Anterior cingulate cortex (tissue), 58 donors: ENCODE measurements at regions not wholly inside any gene's neighbourhood (a gene's known extent, or its start where the extent isn't known, plus 50 kb on each side); places are given as distances from the start of the nearest gene placed in this dataset.
"Not testable (repeated sequence)": the region's sequence is repeated elsewhere in the genome, so short reads cannot be mapped to it uniquely, and the experiment has no call there.

Experiments
- DNase-seq, 58 donors: peaks; one replicate each; lab custom pipeline; 2025; lab: John Stamatoyannopoulos, UW

DNA sequence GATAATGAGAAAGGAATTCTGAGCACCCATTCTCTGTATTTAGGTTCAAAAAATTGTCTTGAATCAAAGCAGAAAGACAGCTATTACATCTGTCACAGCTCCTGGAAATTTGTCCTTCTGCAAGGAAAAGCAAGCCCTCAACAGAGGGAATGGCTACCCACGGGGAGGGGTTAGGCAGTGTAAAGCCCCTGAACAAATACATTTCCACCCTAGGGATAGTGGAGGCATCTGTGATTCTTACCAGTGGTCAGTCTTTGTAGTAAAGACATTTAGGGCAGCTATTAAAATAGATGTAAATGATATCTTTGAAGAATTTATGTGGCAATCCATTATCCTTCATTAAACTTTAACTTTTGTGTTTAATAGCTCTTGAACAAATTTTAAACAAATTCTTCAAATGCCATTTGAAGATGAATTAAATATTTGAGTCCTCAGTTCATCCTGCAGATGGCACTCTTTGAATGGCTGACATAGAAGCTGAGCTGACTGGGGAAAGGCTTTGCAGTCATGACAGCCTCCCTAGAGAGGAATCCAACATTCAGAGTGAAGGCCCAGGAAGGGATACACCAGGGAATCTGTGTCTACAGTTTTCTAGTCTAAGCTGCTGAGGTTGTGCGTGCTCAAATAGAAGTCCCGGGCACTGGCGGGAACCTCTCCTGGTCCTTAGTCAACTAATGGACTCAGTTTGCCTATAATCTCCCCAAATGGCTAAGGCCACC lies 359.7 kb upstream of the ROPN1 start:
- DNase-seq = peak in 24 of 58 donors; percentile 4 to 78 (median 22)

DNA sequence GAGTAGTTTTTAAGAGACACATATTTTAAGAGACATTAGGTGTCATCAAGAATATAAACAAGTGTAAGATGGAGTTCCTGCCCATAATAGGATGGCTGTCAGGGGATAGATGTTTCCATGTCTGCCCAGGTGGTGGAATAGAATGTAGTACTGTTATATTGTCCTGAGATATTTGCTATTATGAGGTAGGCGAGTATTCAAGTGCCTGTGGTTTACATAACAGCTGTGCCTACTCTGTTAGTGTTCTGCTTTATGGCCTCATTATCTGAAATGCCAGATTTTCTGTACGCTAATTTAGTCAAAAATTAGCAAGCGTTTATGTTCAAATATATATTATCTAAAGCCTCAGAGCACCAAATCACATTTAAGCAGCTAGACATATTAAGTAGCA lies 360.2 kb upstream of the ROPN1 start:
- DNase-seq = no peak

DNA sequence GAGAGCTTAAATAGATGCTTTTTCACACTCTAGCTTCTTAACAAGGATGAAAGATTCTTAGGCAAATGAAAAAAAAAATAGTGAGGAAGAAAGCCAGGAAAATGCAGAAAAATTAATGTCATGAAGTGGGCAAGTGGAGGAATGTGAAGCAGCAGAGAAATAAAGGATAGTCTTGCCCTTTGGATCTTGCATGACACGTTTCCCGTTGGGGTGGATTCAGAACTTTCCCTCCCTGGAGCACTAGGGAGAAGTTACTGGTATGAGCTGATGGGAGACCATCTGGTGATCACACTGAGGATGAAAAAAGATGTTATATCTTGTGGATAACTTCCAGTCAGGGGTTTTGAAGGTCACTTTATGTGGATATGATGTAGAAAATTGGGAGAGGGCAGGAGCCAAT lies 361.8 kb upstream of the ROPN1 start:
- peak in 2 of 58 donors; percentile 13 to 14 for DNase-seq

DNA sequence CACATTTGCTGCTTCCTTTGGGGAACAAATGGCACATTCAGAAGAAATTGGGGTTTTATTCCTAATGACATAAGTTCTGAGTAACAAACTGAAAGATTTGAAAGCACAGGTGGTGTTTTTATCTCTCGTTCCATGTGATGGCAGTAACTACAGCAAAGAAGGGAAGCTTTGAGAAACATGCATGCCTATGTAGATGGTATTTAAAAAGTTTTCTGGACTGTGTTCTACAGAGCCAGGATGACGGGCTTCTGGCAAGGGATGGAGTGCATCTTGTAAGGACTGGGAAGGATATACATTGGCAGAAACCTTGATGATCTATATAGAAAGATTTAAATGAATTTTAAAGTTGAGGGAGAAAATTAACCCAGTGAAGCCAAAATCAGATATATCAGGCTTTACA lies 362.2 kb upstream of the ROPN1 start:
- no peak for DNase-seq

DNA sequence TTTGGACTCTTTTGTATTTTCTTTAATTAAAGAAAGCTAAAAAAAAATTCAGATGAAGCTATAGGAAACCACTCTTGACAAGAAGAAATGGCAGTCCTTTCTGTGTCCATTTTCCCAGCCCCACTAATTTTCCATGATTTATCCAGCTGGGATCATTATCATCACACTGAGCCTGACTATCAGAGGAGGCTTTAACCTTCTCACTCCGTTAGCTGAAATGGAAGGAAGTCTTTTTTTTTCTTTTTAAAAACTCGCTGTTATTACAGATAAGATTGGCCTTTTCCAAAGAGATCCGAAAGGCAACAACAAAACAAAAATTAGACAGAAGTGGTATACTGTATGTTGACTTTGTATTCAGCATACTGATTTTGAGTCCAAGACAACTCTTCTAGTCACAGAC lies 366.2 kb upstream of the ROPN1 start:
- no peak for DNase-seq

DNA sequence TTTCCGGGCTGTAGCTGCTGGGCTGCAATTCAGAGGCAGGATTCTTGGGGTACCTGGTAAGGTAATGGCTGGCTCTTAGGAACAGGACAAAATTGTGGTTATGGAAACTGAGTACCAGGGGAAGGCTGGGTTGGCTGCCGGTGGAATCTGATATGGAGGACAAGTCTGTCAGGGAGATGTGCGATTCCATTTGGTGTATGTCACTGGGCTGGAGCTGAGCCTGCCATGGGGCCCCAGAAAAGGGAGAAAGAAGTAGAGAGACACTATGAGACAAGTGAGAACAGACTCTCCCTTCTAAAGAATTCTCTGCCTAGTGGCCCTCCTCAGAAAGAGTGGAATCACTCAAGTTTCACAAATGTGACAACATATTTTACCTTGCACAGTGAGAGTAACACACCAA lies 368.2 kb upstream of the ROPN1 start:
- DNase-seq = no peak

DNA sequence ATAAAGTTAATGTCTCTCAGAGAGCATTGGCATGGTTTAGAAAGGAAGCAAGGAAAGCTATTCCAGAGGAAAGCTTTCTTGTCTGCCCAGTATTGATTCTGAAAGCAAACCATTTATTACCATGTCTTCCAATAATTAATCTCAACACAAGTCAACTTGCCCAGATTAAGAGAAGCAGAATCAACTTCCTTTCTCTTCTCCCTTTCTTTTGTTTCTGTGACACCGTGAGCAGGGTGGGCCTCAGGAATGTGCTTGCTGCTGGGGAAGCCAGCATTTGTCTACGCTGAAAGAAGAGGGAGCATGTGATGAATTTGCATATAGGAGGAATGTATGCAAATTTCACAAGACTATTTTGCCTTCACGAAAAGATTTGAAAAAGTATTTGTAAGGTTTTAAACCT lies 368.6 kb upstream of the ROPN1 start:
- no peak for DNase-seq

DNA sequence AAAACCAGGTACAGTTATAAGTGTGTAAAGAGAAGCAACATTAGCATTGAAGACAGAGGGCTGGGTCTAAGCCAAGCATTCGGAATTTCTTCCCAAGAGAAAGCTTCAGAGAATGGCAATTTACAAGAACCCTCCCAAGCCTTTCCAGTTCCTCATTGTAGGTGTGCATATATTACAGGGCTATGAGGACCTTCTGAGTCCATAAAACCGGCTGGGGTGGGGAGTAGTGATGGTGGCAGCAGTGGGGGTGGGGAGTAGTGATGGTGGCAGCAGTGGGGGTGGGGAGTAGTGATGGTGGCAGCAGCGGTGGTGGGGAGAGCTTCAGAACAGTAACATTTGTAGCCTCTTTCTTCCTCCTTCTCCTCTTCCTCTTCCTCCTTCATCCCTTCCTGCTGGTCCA lies 368.7 kb upstream of the UMPS start:
- DNase-seq = no peak

DNA sequence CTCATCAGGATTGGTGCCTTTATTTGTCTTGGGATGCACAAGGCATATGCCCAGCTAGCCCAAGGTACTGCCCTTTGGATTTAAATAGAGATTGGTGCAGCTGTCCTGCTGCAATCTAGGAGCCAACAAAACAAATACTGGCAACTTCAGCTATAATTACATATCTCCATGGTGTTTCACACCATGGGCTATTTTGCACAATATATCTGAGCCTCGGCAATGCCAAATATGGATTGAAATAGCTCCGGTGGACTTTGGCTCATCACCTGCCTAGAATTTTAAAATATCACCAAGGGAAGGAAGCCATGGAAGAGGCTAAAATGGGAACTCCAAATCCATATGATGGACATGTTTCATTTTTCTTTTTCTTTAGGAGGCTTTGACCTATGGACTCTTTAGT lies 367.8 kb upstream of the UMPS start:
- peak in 1 of 58 donors; percentile 35 for DNase-seq

DNA sequence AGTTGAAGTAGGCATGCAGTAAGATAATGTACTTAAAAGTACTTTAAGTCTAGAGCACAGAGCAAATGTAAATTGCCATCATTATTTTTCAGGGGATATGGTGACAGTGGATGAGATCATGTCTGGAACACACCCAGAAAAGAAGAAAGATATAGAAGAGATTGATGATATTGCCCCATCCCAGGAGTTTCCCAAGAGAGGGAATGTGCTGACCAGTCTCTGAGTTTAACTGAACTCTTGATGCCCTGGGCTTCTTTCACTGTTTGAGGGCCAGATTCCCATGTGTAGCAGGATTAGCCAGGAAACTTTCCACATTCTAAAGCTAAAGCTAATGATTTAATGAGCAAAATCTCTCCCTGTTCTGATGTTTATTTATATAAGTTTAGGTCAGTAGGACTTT lies 366.8 kb upstream of the UMPS start:
- DNase-seq = no peak

DNA sequence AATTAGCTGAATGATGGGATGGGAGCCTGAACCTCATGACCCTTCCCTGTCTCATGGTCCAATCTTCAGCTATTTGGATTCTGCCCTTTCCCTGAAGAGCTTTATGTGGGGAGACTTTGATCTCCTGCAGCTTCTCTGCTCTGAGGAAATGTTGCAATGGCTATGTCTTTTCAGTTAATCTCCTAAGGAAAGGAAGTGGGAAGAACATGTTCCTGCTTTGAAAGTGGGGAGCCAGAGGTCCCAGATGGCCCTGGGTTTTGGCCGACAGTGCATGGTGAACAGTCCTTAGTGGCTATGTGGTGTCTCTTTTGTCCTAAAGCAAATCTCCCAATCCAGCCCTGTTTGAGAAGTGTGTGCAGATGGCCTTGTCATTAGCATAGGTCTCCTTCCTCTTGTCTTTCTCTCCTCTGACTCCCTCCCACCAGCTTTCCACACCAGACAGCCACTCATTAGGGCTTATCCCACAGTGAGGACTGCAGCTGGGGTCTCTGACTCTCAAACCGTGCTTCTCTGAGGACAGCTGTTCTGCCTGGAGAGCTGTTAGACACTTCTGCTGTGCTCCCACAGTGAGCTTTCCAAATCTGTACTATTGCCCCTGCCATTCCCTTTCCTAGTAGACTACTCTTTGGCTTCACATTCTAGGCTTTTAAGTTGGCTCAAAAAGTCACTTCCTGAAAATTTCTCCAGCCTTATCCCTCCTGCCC lies 365.8 kb upstream of the UMPS start:
- no peak for DNase-seq

DNA sequence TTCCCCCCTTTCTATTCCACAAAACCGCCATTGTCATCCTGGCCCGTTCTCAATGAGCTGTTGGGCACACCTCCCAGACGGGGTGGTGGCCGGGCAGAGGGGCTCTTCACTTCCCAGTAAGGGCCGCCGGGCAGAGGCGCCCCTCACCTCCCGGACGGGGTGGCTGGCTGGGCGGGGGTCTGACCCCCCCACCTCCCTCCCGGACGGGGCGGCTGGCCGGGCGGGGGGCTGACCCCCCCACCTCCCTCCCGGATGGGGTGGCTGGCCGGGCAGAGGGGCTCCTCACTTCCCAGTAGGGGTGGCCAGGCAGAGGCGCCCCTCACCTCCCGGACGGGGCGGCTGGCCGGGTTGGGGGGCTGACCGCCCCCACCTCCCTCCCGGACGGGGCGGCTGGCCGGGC lies 363.6 kb upstream of the UMPS start:
- not testable (repeated sequence) for DNase-seq

DNA sequence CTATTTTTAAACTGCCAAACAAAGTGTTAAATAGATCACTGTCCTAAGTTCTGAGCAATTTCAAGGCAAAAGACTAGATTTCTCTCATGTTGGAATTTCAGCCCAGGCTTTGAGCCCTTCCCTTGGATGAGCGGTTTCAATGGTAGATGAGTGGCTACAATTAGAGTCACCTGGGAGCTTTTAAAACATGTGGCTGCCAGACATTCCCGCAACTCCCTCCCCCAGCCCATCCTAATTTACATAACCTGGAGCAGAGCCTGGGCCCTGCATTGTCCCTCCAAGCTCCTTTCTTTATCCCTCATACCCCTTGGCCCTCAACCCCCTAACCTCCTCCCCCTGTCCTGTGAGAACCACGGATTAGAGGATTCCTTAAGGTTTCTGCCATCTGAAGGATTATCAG lies 357.5 kb upstream of the UMPS start:
- DNase-seq = no peak

DNA sequence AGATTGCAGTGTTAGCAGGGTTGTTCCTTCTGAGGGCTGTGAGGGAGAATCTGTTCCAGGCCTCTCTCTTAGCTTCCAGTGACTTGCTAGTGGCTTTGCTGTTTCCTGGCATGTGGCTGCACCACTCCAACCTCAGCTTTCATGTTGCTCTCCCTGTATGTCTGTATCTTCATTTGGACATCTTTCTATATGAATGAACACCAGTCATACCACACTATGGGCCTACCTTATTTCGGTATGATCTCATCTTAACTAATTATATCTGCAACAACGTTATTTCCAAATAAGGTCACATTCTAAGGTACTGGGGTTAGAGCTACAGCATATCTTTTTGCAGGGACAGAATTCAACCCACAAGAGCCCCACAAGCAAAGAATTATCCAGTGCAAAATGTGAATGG lies 356.7 kb upstream of the UMPS start:
- DNase-seq = no peak

DNA sequence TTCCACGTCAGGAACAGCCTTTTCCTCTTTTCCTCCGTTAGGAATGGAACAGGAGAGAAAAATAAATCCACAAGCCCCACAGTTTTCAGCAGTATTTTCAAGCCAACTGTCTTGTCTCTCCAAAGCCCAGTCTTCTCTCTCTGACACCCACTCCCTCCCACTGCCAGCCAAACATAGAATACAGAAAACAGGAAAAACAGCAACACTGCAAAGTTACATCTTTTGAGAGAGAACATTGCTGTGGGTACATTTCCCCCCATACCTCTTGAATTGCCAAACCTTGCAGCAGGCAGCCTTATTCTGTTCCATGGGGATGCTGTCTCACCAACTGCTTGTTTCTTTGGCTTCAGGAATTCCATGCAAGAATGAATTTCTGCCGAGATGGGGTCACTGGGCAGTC lies 355.7 kb upstream of the UMPS start:
- DNase-seq = peak in 12 of 58 donors; percentile 5 to 77 (median 34)

DNA sequence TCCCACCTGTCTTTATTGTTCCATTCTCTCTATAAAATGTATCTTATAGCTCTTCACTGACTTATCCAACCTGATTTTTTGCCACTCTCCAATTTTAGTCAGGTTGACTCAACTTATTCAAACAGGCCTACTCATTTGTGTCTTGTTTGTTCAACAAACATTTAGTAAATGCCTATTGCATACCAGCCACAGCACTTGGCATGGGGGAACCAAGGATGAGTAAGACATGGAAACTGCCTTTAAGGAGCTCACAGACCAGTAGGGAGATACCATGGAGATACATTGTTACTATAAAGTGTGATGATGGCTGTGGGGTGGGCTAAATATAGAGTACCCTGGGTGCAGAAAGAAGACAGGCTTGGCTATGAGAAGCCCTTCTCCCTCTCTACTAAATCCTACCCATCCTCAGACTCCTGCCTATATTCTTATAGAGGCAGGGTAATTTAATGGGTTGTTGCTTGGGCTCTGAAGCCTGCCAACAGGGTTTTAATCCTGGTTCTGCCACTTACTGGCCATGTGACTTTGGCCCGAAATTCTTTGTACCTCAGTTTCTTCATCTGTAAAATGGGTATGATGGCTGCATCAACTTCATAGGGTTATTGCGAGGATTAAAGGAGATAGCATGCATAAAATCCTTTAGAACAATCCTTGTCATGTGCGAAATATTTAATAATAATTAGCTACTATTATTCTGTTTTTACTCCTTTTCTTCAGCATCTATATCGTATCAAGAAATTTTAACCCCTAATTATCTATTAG lies 348.5 kb upstream of the UMPS start:
- DNase-seq = no peak

DNA sequence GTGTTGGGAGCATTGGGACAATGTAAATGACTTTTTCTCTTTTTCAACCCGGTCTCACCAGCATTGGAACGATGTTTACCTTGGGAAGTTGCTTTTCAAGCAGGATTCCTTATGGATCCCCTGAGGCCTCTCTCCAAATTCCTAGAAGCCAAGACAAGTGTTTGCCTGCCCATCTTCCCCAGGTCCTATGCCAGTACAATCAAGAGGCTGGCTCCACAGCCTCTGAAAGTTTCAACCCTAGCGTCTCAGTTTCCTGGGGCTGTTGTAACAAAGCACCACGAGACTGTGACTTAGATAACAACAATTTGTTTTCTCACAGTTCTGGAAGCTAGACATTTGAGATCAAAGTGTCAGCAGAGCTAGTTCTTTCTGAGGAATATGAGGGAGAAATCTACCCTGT lies 347.2 kb upstream of the UMPS start:
- DNase-seq = no peak

DNA sequence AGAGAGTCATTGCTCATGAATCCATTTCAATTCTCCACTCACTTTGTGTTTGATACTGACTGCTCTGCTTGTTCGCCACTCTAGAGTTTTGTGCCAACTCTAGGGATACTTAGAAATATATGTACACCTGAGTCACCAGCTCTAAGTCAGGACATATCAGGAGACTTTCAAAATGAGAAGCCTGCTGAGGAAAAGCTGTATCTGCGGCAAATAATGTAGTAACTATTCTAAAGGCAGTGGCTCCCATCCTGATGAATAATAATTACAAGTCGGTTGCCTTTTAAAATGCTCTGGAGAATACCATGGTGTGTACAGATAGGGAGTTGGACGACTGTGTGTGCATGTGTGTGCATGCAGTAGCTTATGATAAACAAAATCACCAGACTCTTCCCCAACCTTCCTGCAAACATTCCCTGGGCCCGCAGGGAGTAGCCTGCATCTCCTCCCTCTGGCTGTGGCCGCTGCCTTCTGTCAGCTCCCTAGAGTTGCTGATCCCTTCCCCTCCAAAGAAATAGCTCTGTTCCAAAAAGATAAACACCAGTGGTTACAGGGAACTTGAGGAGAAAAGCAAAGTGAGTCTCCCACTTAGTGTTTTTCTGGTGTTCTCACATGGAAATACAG lies 346.3 kb upstream of the UMPS start:
- DNase-seq = no peak

DNA sequence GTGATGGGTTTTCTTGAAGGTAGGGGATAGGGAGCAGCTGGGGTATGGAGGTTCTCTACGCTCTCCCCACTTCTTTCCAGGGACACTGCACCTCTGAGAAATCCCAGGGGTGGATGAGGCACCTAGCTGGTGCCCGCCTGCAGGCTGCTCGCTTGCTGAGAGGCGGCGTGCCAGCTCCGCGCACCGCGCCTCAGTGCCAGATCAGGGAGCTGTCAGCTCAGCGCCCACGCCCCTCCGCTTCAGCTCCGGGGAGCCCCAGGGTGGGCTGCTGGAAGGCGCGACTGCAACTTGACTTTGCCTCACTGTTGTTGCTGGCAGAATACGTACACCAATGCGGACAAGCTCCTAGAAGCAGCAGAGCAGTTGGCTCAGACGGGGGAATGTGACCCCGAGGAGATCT lies 345.7 kb upstream of the UMPS start:
- DNase-seq = peak in 34 of 58 donors; percentile 11 to 81 (median 49)

DNA sequence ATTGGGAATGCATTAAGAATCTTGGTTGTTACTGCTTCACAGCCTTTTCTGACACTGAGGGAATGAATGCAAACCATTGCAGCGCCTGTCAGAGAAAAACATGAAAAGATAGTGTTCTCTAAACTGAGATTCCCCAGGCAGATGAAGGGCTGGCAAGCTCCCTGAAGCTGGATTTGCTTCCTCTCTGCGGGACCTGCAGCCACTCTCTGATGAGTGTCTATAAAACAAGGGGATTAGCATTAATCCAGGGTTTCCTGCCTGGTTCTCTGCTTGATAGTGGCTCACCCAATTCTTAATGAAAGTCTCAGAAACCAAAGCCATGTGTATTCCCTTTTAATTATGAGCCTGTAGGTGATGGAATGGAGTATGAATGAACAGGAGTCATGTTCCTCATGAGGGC lies 344.3 kb upstream of the UMPS start:
- no peak for DNase-seq

DNA sequence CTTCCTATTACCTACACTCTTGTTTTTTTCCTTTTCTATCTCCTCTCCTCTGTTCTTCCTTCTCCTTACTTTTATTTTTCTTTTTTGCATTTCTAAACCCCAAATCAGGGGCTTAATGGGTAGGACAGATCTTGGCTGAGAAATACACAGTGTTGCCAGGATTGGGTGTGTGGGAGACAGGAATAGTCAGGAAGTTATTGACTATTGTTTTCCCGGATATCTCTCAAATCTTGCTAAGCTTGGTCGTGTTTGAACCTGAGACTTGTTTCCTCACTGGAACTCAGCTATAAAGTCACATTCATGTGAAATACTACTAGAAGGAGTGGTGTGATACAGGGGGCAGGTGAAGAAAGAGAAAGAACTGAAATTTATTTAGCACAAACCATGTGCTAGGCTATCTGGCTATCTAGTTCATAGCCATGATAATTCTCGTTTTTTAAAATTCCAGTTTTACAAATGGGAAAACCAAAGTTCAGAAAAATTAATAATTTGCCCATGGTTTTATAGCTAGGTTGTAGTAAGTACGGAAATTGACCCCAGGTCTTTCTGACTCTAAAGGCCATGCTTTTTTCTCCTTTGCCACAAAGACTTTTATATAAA lies 343.2 kb upstream of the UMPS start:
- DNase-seq = no peak
